Right atrium auricular region (tissue), 2 donors: ENCODE measurements at regions not wholly inside any gene's neighbourhood (a gene's known extent, or its start where the extent isn't known, plus 50 kb on each side); places are given as distances from the start of the nearest gene placed in this dataset.

Experiments used
- DNase-seq: peaks from one replicate; pipeline ENCODE4 v3.0.0-alpha.2; 2019; ENCODE audit warnings: low spot score
- H3K27ac ChIP-seq, 2 donors: fragments of 200-600 bp; sonication (generic); 1 replicate in 1 of 2; 2 replicates in 1 of 2; pipeline ENCODE4 v1.5.1; 2016 to 2019
- H3K27me3 ChIP-seq, 2 donors: fragments of 200-600 bp; sonication (generic); one replicate each; pipeline versions ENCODE4 v1.5.1 to v1.6.0; 2017 to 2019
- H3K36me3 ChIP-seq: fragments of 200-600 bp; sonication (generic); one replicate; pipeline ENCODE4 v1.5.1; 2016
- H3K4me1 ChIP-seq, 2 donors: fragments of 200-600 bp; sonication (generic); one replicate each; pipeline versions ENCODE4 v1.5.1 to v1.6.0; 2017 to 2019
- H3K4me3 ChIP-seq, 2 donors: fragments of 200-600 bp; sonication (generic); 1 replicate in 1 of 2; 2 replicates in 1 of 2; pipeline ENCODE4 v1.5.1; 2017 to 2019; ENCODE audit warnings: mild to moderate bottlenecking in 1 of 2, moderate library complexity in 1 of 2
- H3K9me3 ChIP-seq, 2 donors: fragments of 200-600 bp; sonication (generic); one replicate each; pipeline ENCODE4 v1.5.1; 2019
- CTCF ChIP-seq, 2 donors: fragments of 200-600 bp; sonication (generic); IDR thresholded peaks; one replicate each; pipeline ENCODE4 v1.5.1; 2019; ENCODE audit warnings: antibody characterized with exemption in 2 of 2

- no peak overlapping the region for H3K4me3 ChIP-seq
- H3K27ac ChIP-seq: no peak overlapping the region
- H3K4me1 ChIP-seq: peaks cover 0 to 4% of the 10 kb centered on the region in 2 donors
- no peak for TF ChIP-seq CTCF (IDR thresholded peaks at IDR 0.05)
- peaks cover 0 to 6% of the 10 kb centered on the region in 2 donors for H3K9me3 ChIP-seq
- no peaks in the 10 kb centered on the region for H3K36me3 ChIP-seq
- no peak for DNase-seq
- no peaks in the 10 kb centered on the region for H3K27me3 ChIP-seq
These were observed 196.1 kb downstream of the SLC4A3 start for GRCh38 chr2:219823574-219823973.

GRCh38 chr2:219824996-219825395, 197.6 kb downstream of the SLC4A3 start:
- H3K27me3 ChIP-seq: no peaks in the 10 kb centered on the region
- DNase-seq: no peak
- no peak overlapping the region for H3K4me3 ChIP-seq
- no peak for TF ChIP-seq CTCF (IDR thresholded peaks at IDR 0.05)
- H3K9me3 ChIP-seq: no peaks in the 10 kb centered on the region
- H3K4me1 ChIP-seq: peaks cover 0 to 4% of the 10 kb centered on the region in 2 donors
- H3K36me3 ChIP-seq: no peaks in the 10 kb centered on the region
- no peak overlapping the region for H3K27ac ChIP-seq

- no peaks in the 10 kb centered on the region for H3K36me3 ChIP-seq
- H3K9me3 ChIP-seq: no peaks in the 10 kb centered on the region
- no peak overlapping the region for H3K4me3 ChIP-seq
- no peak for TF ChIP-seq CTCF (IDR thresholded peaks at IDR 0.05)
- H3K27ac ChIP-seq: no peak overlapping the region
- DNase-seq: no peak
- H3K27me3 ChIP-seq: no peaks in the 10 kb centered on the region
- peaks cover 0 to 4% of the 10 kb centered on the region in 2 donors for H3K4me1 ChIP-seq
These were observed 200.7 kb downstream of the SLC4A3 start for GRCh38 chr2:219828127-219828526.

- Histone ChIP-seq H3K27ac (no peak overlapping the region), H3K4me3 (no peak overlapping the region), H3K9me3 (no peaks in the 10 kb centered on the region), H3K4me1 (peaks cover 0 to 4% of the 10 kb centered on the region in 2 donors), H3K27me3 (no peaks in the 10 kb centered on the region), H3K36me3 (no peaks in the 10 kb centered on the region)
- no peak for TF ChIP-seq CTCF (IDR thresholded peaks at IDR 0.05)
- DNase-seq: no peak
These were observed 202.4 kb downstream of the SLC4A3 start for GRCh38 chr2:219829667-219830352.

- Histone ChIP-seq H3K9me3 (no peaks in the 10 kb centered on the region), H3K36me3 (no peaks in the 10 kb centered on the region), H3K4me1 (peaks cover 0 to 4% of the 10 kb centered on the region in 2 donors), H3K27ac (no peak overlapping the region), H3K4me3 (no peak overlapping the region), H3K27me3 (no peaks in the 10 kb centered on the region)
- TF ChIP-seq CTCF (IDR thresholded peaks at IDR 0.05): no peak
- DNase-seq: peak; percentile 23
These were observed 202.9 kb downstream of the SLC4A3 start for GRCh38 chr2:219830353-219830738.

GRCh38 chr2:219831957-219832356, 204.5 kb downstream of the SLC4A3 start:
- Histone ChIP-seq H3K9me3 (no peaks in the 10 kb centered on the region), H3K36me3 (no peaks in the 10 kb centered on the region), H3K4me3 (no peak overlapping the region), H3K27me3 (no peaks in the 10 kb centered on the region), H3K4me1 (peaks cover 0 to 4% of the 10 kb centered on the region in 2 donors), H3K27ac (no peak overlapping the region)
- DNase-seq: peak; percentile 48
- no peak for TF ChIP-seq CTCF (IDR thresholded peaks at IDR 0.05)
